Body of pancreas (tissue), 4 donors: ENCODE measurements at regions not wholly inside any gene's neighbourhood (a gene's known extent, or its start where the extent isn't known, plus 50 kb on each side); places are given as distances from the start of the nearest gene placed in this dataset.

Experiments
- POLR2A ChIP-seq, 3 donors: fragments of 450-650 bp; IDR thresholded peaks; one replicate each; pipeline ENCODE4 v1.6.1; 2016; ENCODE audit warnings: antibody characterized with exemption in 3 of 3, mild to moderate bottlenecking in 2 of 3
- TF ChIP-seq, protein P1 (sequence below), 7 experiments: fragments of 450-650 bp in 4 of 7; fragments of 200-600 bp in 3 of 7; sonication (generic) in 3 of 7; IDR thresholded peaks; one replicate each; pipeline ENCODE4 v1.5.1; 2016 to 2019; ENCODE audit warnings: antibody characterized with exemption in 7 of 7

DNA sequence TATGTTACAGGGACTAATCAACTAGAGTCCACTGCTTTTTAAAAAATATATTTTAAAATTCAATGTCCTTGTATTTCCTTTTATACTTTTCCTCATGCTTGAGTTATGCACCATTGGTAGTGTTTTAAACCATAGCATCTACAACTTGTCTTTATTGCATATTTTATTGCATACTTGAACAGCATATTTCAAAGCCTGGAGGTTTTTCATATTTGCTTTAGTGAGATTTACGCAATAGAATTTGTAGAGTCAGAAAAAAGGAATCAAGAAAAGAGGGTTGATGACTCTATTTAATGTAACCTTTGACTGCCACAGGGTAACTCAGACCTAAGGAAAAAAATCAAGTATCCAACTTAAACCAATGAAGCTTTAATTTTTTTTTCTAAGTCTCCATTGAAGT is 1165.7 kb upstream of the IGFBP7 start:
- TF ChIP-seq, protein P1, sequence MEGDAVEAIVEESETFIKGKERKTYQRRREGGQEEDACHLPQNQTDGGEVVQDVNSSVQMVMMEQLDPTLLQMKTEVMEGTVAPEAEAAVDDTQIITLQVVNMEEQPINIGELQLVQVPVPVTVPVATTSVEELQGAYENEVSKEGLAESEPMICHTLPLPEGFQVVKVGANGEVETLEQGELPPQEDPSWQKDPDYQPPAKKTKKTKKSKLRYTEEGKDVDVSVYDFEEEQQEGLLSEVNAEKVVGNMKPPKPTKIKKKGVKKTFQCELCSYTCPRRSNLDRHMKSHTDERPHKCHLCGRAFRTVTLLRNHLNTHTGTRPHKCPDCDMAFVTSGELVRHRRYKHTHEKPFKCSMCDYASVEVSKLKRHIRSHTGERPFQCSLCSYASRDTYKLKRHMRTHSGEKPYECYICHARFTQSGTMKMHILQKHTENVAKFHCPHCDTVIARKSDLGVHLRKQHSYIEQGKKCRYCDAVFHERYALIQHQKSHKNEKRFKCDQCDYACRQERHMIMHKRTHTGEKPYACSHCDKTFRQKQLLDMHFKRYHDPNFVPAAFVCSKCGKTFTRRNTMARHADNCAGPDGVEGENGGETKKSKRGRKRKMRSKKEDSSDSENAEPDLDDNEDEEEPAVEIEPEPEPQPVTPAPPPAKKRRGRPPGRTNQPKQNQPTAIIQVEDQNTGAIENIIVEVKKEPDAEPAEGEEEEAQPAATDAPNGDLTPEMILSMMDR (IDR thresholded peaks at IDR 0.05) = no peak
- no peak for TF ChIP-seq POLR2A (IDR thresholded peaks at IDR 0.05)
